RWPE1 (cell line): ENCODE measurements at regions not wholly inside any gene's neighbourhood (a gene's known extent, or its start where the extent isn't known, plus 50 kb on each side); places are given as distances from the start of the nearest gene placed in this dataset.
A peak's percentile ranks its signal among the peaks of the same experiment; 100 is the strongest.

ENCODE experiments used
- CTCF ChIA-PET: fragments of 350-600 bp; sonication (Branson Sonifier 250); formaldehyde crosslinking; extraction: SDS; loops from one replicate; lab custom pipeline; 2021; lab: Yijun Ruan, JAX
- POLR2A ChIA-PET: fragments of 400-600 bp; formaldehyde crosslinking; extraction: SDS; loops from one replicate; lab custom pipeline; 2020; ENCODE audit warnings: antibody characterized with exemption; ENCODE audit not compliant: low non-redundant PET; lab: Yijun Ruan, JAX
- DNase-seq: peaks from one replicate; pipeline ENCODE4 v3.0.0; 2012; ENCODE audit warnings: low spot score
- H3K27ac ChIP-seq: fragments of 450-650 bp; 2 replicates; pipeline ENCODE4 v1.5.1; 2017
- CTCF ChIP-seq: fragments of 450-650 bp; conservative IDR thresholded peaks from 2 replicates; pipeline ENCODE4 v1.5.1; 2017; ENCODE audit warnings: low read depth, mild to moderate bottlenecking

GRCh38 chr14:43480976-43481375, 1026.1 kb downstream of the FSCB start:
- ChIA-PET CTCF (no interaction called here), POLR2A (no interaction called here)
- no peak for DNase-seq
- no peak for TF ChIP-seq CTCF
- no peak overlapping the region for H3K27ac ChIP-seq

DNA sequence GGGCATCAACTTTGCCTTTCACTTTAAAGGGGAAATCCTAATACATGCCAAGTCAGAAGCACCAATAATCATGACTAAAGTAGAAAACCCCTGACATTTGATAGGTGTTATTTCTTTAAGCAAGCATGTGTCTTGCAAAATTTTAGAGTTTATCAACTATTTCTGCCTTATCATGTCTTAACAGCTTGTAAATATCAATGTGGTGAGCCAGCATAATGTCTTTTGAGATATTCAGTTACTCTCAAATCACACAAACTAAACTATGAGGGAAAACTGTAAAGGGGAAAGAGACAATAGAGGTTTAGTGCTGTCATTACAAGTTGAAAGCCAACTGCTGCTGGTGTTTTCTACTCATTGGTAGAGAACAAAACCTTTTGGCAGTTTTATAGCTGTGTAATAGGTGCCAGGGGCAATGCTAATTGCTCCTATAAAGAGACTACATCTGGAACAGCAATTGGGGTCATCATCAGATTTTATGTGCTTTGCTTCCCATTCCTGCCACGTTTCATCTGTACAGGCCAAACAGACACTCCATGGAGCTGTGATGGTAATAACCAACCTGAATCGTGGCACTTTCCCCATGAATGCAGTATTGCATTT, 1027.4 kb downstream of the FSCB start:
- no peak overlapping the region for H3K27ac ChIP-seq
- ChIA-PET CTCF (no interaction called here), POLR2A (no interaction called here)
- TF ChIP-seq CTCF: no peak
- no peak for DNase-seq

DNA sequence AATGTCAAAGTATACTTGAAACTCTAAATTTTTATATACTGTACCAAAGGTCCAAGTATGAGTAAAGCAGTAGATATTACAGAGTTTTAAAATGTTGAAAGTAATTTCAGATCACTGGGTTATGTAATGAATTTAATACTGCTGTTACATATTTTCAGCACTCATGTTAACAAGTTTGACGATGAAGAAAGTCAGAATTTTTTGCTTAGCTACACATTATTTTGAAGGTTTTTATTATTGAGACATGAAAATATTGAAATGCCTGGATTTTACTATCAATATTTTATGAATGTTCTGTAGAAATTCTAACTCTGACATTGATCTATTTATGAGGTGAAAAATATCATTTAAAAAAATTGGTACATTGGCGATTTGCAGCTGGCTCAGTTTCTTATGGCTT, 1030.3 kb downstream of the FSCB start:
- ChIA-PET CTCF (no interaction called here), POLR2A (no interaction called here)
- H3K27ac ChIP-seq: no peak overlapping the region
- TF ChIP-seq CTCF: no peak
- DNase-seq: no peak

DNA sequence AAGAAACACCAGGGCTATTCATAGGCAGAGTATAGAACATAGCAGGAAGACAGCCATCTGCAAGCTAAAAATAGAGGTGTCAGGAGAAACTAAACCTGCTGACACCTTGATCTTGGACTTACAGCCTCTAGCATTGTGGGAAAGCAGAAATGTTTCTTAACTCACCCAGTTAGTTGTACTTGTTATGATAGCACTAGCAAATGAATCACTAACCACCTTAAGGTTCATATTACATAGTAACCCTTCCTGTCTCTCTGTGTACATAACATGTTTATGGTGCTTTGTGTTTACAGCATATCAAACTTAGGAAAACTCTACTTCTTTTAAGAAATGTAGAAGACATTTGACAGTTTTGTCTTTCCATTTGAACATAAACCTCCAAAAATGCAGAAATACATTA, 1031.3 kb downstream of the FSCB start:
- ChIA-PET CTCF (interaction anchor here (0.6 kb wide), 1 partner anchor 1787 kb away, joined by 3 read pairs; no protein-coding TSS in a partner anchor), POLR2A (no interaction called here)
- H3K27ac ChIP-seq: no peak overlapping the region
- TF ChIP-seq CTCF: no peak
- DNase-seq: peak; percentile 0

DNA sequence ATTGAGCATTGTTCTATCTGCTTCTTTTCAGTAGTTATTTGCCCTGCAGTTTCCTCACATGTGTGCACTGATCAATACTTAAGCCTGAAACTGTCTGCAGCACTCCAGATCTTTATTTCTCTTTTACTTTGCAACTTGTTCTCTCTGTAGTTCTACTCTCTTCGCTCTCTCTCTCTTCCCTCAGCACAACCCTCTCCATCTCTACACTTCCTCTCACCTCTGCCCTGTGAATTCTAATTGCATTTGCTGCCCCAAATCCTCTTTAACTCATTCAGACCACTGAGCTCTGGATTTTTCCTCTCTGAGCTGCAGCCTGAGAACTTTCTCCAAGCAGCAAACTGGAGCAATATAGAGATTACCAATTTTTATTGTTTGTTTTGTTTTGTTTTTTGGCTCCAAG, 1035.5 kb downstream of the FSCB start:
- CTCF ChIA-PET: no interaction called here
- POLR2A ChIA-PET: no interaction called here
- no peak for DNase-seq
- TF ChIP-seq CTCF: no peak
- no peak overlapping the region for H3K27ac ChIP-seq

DNA sequence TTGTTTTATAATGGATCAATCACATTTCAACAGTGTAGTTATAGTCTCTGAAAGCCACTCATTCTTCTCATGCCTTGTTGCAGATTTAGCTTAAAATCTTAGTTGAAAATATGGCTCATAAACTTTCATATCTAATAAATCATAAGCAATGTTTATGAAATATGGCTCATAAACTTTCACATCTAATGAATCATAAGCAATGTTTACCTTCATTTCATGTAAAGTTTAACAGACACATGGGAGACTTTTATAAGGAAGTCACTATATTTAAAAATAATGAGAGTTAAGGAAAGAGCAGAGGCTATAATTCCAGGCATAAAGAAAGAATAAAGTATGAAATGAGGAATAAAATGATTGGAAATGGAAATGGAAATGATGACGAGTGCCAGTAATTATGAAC, 1042.1 kb downstream of the FSCB start:
- no peak overlapping the region for H3K27ac ChIP-seq
- no peak for TF ChIP-seq CTCF
- ChIA-PET CTCF (no interaction called here), POLR2A (no interaction called here)
- DNase-seq: no peak
